Natural killer cell (primary cell): ENCODE measurements at regions not wholly inside any gene's neighbourhood (a gene's known extent, or its start where the extent isn't known, plus 50 kb on each side); places are given as distances from the start of the nearest gene placed in this dataset.
"Not testable (repeated sequence)": the region's sequence is repeated elsewhere in the genome, so short reads cannot be mapped to it uniquely, and the experiment has no call there.

Experiments
- ATAC-seq, 3 donors: fragments of 150-1000 bp in 2 of 3; fragments of 200-7000 bp in 1 of 3; cut with Tn5 transposase; 1 replicate in 1 of 3; 2 replicates in 2 of 3; pipeline ENCODE4 v1.10.0; 2021; ENCODE audit warnings: mild to moderate bottlenecking in 2 of 3, moderate library complexity in 2 of 3
- DNase-seq, 2 donors: peaks; one replicate each; pipeline versions ENCODE4 v3.0.0 to v3.0.0-alpha.2; 2013 to 2021; ENCODE audit warnings: mixed read lengths in 1 of 2
- H3K27ac ChIP-seq: one replicate; pipeline ENCODE4 v1.5.1; 2013; ENCODE audit warnings: mild to moderate bottlenecking, low read length
- H3K27me3 ChIP-seq: one replicate; pipeline ENCODE4 v1.6.1; 2013; ENCODE audit warnings: low read length; ENCODE audit not compliant: control insufficient read depth, insufficient read depth
- H3K36me3 ChIP-seq: one replicate; pipeline ENCODE4 v1.6.1; 2013; ENCODE audit warnings: low read length; ENCODE audit not compliant: control insufficient read depth, insufficient read depth
- H3K4me1 ChIP-seq: one replicate; pipeline ENCODE4 v1.6.1; 2013; ENCODE audit warnings: low read length; ENCODE audit not compliant: control insufficient read depth, insufficient read depth
- H3K4me3 ChIP-seq: one replicate; pipeline ENCODE4 v1.5.1; 2013; ENCODE audit warnings: low read length
- H3K9me3 ChIP-seq: one replicate; pipeline ENCODE4 v1.6.1; 2013; ENCODE audit warnings: low read length; ENCODE audit not compliant: control insufficient read depth, insufficient read depth
- H3K27ac Mint-ChIP-seq, 2 donors: one replicate each; pipeline ENCODE4 v1.8.0; 2022; ENCODE audit warnings: mild to moderate bottlenecking in 2 of 2, mixed read lengths in 2 of 2, moderate library complexity in 1 of 2
- H3K27me3 Mint-ChIP-seq, 2 donors: one replicate each; pipeline ENCODE4 v1.8.0; 2022; ENCODE audit warnings: low read depth in 2 of 2, mixed read lengths in 2 of 2
- H3K36me3 Mint-ChIP-seq: one replicate; pipeline ENCODE4 v1.8.0; 2022; ENCODE audit warnings: mixed read lengths
- H3K4me1 Mint-ChIP-seq, 2 donors: one replicate each; pipeline ENCODE4 v1.8.0; 2022; ENCODE audit warnings: mixed read lengths in 2 of 2
- H3K4me3 Mint-ChIP-seq: one replicate; pipeline ENCODE4 v1.8.0; 2022; ENCODE audit warnings: mild to moderate bottlenecking, moderate library complexity, mixed read lengths
- H3K9me3 Mint-ChIP-seq, 2 donors: one replicate each; pipeline ENCODE4 v1.8.0; 2022; ENCODE audit warnings: mixed read lengths in 2 of 2
- WGBS: methylation state at CpG from one replicate; pipeline ENCODE4 v1.1.7; 2013; ENCODE audit warnings: missing lambda C conversion rate; ENCODE audit not compliant: insufficient coverage; 5-methylcytosine and 5-hydroxymethylcytosine counted together
- intact Hi-C: fragments of 100-400 bp; cut with micrococcal nuclease; formaldehyde crosslinking; loops from one replicate; pipeline ENCODE4 v1.14.2; 2022
- TF ChIP-seq, protein P1 (sequence below): fragments of 200-600 bp; IDR thresholded peaks from one replicate; pipeline ENCODE4 v1.8.0; 2022; ENCODE audit warnings: antibody characterized with exemption

GRCh38 chr5:90329911-90330310 is 79.6 kb downstream of the CETN3 start:
- H3K4me1 Mint-ChIP-seq, result no peaks in the 10 kb centered on the region
- no peak for ATAC-seq
- H3K4me3 Mint-ChIP-seq, result no peak overlapping the region
- H3K27me3 Mint-ChIP-seq, result peaks cover 0 to 9% of the 10 kb centered on the region in 2 donors
- peaks cover 3% of the 10 kb centered on the region for H3K9me3 ChIP-seq
- no peak overlapping the region for H3K27ac Mint-ChIP-seq
- H3K36me3 Mint-ChIP-seq, result no peaks in the 10 kb centered on the region
- peaks cover 2% of the 10 kb centered on the region in 2 donors for H3K9me3 Mint-ChIP-seq
- intact Hi-C loops, result no loop called here
- DNase-seq, result no peak
- TF ChIP-seq, protein P1, sequence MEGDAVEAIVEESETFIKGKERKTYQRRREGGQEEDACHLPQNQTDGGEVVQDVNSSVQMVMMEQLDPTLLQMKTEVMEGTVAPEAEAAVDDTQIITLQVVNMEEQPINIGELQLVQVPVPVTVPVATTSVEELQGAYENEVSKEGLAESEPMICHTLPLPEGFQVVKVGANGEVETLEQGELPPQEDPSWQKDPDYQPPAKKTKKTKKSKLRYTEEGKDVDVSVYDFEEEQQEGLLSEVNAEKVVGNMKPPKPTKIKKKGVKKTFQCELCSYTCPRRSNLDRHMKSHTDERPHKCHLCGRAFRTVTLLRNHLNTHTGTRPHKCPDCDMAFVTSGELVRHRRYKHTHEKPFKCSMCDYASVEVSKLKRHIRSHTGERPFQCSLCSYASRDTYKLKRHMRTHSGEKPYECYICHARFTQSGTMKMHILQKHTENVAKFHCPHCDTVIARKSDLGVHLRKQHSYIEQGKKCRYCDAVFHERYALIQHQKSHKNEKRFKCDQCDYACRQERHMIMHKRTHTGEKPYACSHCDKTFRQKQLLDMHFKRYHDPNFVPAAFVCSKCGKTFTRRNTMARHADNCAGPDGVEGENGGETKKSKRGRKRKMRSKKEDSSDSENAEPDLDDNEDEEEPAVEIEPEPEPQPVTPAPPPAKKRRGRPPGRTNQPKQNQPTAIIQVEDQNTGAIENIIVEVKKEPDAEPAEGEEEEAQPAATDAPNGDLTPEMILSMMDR, result no peak
- H3K4me3 ChIP-seq, result no peak overlapping the region
- H3K36me3 ChIP-seq, result no peaks in the 10 kb centered on the region
- no peaks in the 10 kb centered on the region for H3K4me1 ChIP-seq
- no peak overlapping the region for H3K27ac ChIP-seq
- no peaks in the 10 kb centered on the region for H3K27me3 ChIP-seq
- no CpG with 5 or more reads among the region's 1 CpG for WGBS

DNA sequence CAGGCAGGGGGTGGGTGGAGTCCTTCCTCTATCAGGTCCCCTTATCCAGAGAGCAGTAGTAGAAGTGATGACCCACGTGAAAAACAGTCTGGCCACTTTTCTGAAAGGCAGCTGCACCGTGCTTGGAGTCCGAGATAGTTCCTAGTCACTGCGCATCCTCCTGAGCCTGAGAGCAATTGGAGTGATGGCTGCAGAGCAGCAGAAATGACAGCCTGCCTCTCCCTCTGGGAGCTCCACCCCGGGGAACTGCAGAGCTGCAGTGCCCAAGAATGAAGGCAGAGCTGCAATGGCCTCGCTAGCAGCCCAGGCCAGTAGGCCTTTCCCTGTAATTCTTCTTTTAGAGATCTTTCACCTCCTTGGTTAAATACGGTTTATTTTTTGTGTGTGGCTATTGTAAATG is 82.6 kb downstream of the CETN3 start:
- Mint-ChIP-seq H3K4me3 (no peak overlapping the region), H3K9me3 (peaks cover 2% of the 10 kb centered on the region in 2 donors), H3K36me3 (no peaks in the 10 kb centered on the region), H3K27me3 (peaks cover 0 to 4% of the 10 kb centered on the region in 2 donors), H3K27ac (no peak overlapping the region), H3K4me1 (no peaks in the 10 kb centered on the region)
- Histone ChIP-seq H3K27me3 (no peaks in the 10 kb centered on the region), H3K9me3 (peaks cover 3% of the 10 kb centered on the region), H3K4me1 (no peaks in the 10 kb centered on the region), H3K4me3 (no peak overlapping the region), H3K36me3 (no peaks in the 10 kb centered on the region), H3K27ac (no peak overlapping the region)
- ATAC-seq (no peak), DNase-seq (no peak)
- WGBS, result 83% methylated on average over 7 of the region's 7 CpGs
- TF ChIP-seq, protein P1, result no peak
- intact Hi-C loops, result no loop called here

GRCh38 chr5:90325093-90325492 is 84.5 kb downstream of the CETN3 start:
- Histone ChIP-seq H3K9me3 (peaks cover 3% of the 10 kb centered on the region), H3K4me1 (no peaks in the 10 kb centered on the region), H3K27me3 (no peaks in the 10 kb centered on the region), H3K27ac (no peak overlapping the region), H3K4me3 (no peak overlapping the region), H3K36me3 (no peaks in the 10 kb centered on the region)
- Mint-ChIP-seq H3K27ac (no peak overlapping the region), H3K27me3 (peaks cover 0 to 4% of the 10 kb centered on the region in 2 donors), H3K4me3 (no peak overlapping the region), H3K9me3 (peaks cover 2% of the 10 kb centered on the region in 2 donors), H3K36me3 (no peaks in the 10 kb centered on the region), H3K4me1 (no peaks in the 10 kb centered on the region)
- TF ChIP-seq, protein P1, result no peak
- ATAC-seq, result no peak
- intact Hi-C loops, result no loop called here
- DNase-seq, result no peak
- 89% methylated on average over 1 of the region's 1 CpG for WGBS

- H3K36me3 Mint-ChIP-seq, H3K27ac Mint-ChIP-seq, H3K27me3 ChIP-seq, H3K4me3 ChIP-seq, H3K9me3 ChIP-seq, H3K27ac ChIP-seq, H3K36me3 ChIP-seq, H3K4me3 Mint-ChIP-seq, H3K27me3 Mint-ChIP-seq, DNase-seq, H3K4me1 Mint-ChIP-seq, H3K4me1 ChIP-seq, H3K9me3 Mint-ChIP-seq, intact Hi-C loops, ATAC-seq: not testable (repeated sequence)
Observed at GRCh38 chr5:90320348-90320747, 89.2 kb downstream of the CETN3 start.
